Neural cell (in vitro differentiated cells): ENCODE measurements at regions not wholly inside any gene's neighbourhood (a gene's known extent, or its start where the extent isn't known, plus 50 kb on each side); places are given as distances from the start of the nearest gene placed in this dataset.

ENCODE experiments used
- H2AFZ ChIP-seq: fragments of 200-600, 300-800 bp; sonication (generic), shearing (Covaris generic); 2 replicates; pipeline ENCODE4 v1.6.0; 2014; ENCODE audit warnings: low read depth, mild to moderate bottlenecking, antibody characterized with exemption, low read length, moderate library complexity
- H3F3A ChIP-seq: fragments of 200-600 bp; shearing (Covaris generic); 2 replicates; pipeline ENCODE4 v1.6.1; 2016; ENCODE audit warnings: mild to moderate bottlenecking, moderate library complexity, mixed read lengths, antibody characterized with exemption, low read length; ENCODE audit not compliant: insufficient read depth, poor library complexity, severe bottlenecking
- H3K27ac ChIP-seq: fragments of 200-600, 300-800 bp; sonication (generic), shearing (Covaris generic); 2 replicates; pipeline ENCODE4 v1.5.1; 2014; ENCODE audit warnings: mild to moderate bottlenecking, low read length, moderate library complexity
- H3K27me3 ChIP-seq: fragments of 300-800, 200-600 bp; sonication (generic), shearing (Covaris generic); 2 replicates; pipeline ENCODE4 v1.6.0; 2014; ENCODE audit warnings: mild to moderate bottlenecking, low read depth, low read length, moderate library complexity; ENCODE audit not compliant: insufficient read depth
- H3K36me3 ChIP-seq: fragments of 300-800, 200-600 bp; sonication (generic), shearing (Covaris generic); 2 replicates; pipeline ENCODE4 v1.5.1; 2014; ENCODE audit warnings: mild to moderate bottlenecking, antibody characterized with exemption, low read length, moderate library complexity; ENCODE audit not compliant: insufficient read depth
- H3K4me2 ChIP-seq: fragments of 300-800, 200-600 bp; sonication (generic), shearing (Covaris generic); 2 replicates; pipeline ENCODE4 v1.6.0; 2014; ENCODE audit warnings: mild to moderate bottlenecking, low read length
- H3K4me3 ChIP-seq: fragments of 300-800, 200-600 bp; sonication (generic), shearing (Covaris generic); 2 replicates; pipeline ENCODE4 v1.5.1; 2014; ENCODE audit warnings: mild to moderate bottlenecking, low read length, moderate library complexity
- H3K79me2 ChIP-seq: fragments of 200-600 bp; shearing (Covaris generic); replicated peaks from 2 replicates; pipeline ENCODE4 v1.6.0; 2014; ENCODE audit warnings: mild to moderate bottlenecking, low read length, moderate library complexity; ENCODE audit not compliant: insufficient read depth
- H3K9ac ChIP-seq: fragments of 300-800, 200-600 bp; sonication (generic), shearing (Covaris generic); 2 replicates; pipeline ENCODE4 v1.6.1; 2016; ENCODE audit warnings: mild to moderate bottlenecking, low read length, mixed read lengths
- H3K9me2 ChIP-seq: fragments of 200-600 bp; shearing (Covaris generic); 2 replicates; pipeline ENCODE4 v1.6.1; 2016; ENCODE audit warnings: mild to moderate bottlenecking, low read length, mixed read lengths; ENCODE audit not compliant: insufficient read depth
- H3K9me3 ChIP-seq: fragments of 200-600, 300-800 bp; sonication (generic), shearing (Covaris generic); 2 replicates; pipeline ENCODE4 v1.6.1; 2016; ENCODE audit warnings: mild to moderate bottlenecking, mixed run types, low read length, moderate library complexity, mixed read lengths
- H4K20me1 ChIP-seq: fragments of 200-600 bp; shearing (Covaris generic); 2 replicates; pipeline ENCODE4 v1.6.1; 2016; ENCODE audit warnings: mild to moderate bottlenecking, mixed run types; ENCODE audit not compliant: insufficient read depth
- EP300 ChIP-seq: fragments of 450-650 bp; conservative IDR thresholded peaks from 2 replicates; pipeline ENCODE4 v1.6.1; 2014; ENCODE audit warnings: antibody characterized with exemption, mild to moderate bottlenecking, moderate library complexity; ENCODE audit not compliant: poor library complexity, severe bottlenecking
- EZH2 ChIP-seq: fragments of 200-600, 300-800 bp; shearing (Covaris generic), sonication (generic); IDR thresholded peaks from 2 replicates; pipeline ENCODE4 v1.6.1; 2014; ENCODE audit warnings: antibody characterized with exemption, low read length, borderline replicate concordance, mild to moderate bottlenecking; ENCODE audit not compliant: insufficient read depth, poor library complexity, severe bottlenecking
- MXI1 ChIP-seq: fragments of 450-650 bp; conservative IDR thresholded peaks from 2 replicates; pipeline ENCODE4 v1.6.1; 2014; ENCODE audit warnings: antibody characterized with exemption, mild to moderate bottlenecking; ENCODE audit not compliant: poor library complexity, severe bottlenecking
- POLR2AphosphoS5 ChIP-seq: IDR thresholded peaks from 2 replicates; pipeline ENCODE4 v1.6.1; 2012
- RAD21 ChIP-seq: fragments of 450-650 bp; conservative IDR thresholded peaks from 2 replicates; pipeline ENCODE4 v1.6.1; 2014; ENCODE audit warnings: antibody characterized with exemption, mild to moderate bottlenecking, moderate library complexity
- SMC3 ChIP-seq: fragments of 450-650 bp; conservative IDR thresholded peaks from 2 replicates; pipeline ENCODE4 v1.6.1; 2014; ENCODE audit warnings: antibody characterized with exemption, mild to moderate bottlenecking, moderate library complexity; ENCODE audit not compliant: poor library complexity
- TAF1 ChIP-seq: IDR thresholded peaks from 2 replicates; pipeline ENCODE4 v1.6.1; 2012; ENCODE audit warnings: low read depth
- TF ChIP-seq, protein P1 (sequence below): fragments of 450-650 bp; IDR thresholded peaks from 2 replicates; pipeline ENCODE4 v1.5.1; 2014; ENCODE audit warnings: antibody characterized with exemption, mild to moderate bottlenecking, moderate library complexity; ENCODE audit not compliant: poor library complexity, severe bottlenecking
- TF ChIP-seq, protein P2 (sequence below): IDR thresholded peaks from 2 replicates; pipeline ENCODE4 v1.6.1; 2012; ENCODE audit warnings: borderline replicate concordance

DNA sequence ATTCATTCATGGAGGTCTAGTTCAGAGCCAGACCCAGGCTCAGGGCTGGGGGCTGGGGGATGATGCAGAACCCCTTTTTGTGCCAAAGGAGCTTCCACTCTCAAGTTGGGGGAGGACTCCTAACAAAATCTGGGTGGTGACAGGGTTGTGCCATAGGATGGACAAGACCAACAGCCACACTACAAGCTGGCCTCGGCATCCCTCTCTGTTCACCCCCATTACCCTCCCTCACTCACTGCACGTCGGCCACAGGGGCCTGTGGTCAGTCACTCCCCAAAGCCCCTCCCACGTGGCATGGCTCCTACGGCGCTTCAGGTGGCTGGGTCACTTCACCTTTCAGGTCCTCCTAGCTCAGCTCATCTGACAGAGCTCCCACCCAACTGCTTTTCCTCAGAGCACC is 348.7 kb upstream of the ZMIZ1 start:
- Histone ChIP-seq H3K27ac (no peak overlapping the region), H4K20me1 (no peaks in the 10 kb centered on the region), H3K9me3 (no peaks in the 10 kb centered on the region), H3F3A (no peaks in the 10 kb centered on the region), H2AFZ (no peak overlapping the region), H3K36me3 (no peaks in the 10 kb centered on the region), H3K79me2 (no peaks in the 10 kb centered on the region), H3K9ac (no peak overlapping the region), H3K4me3 (no peak overlapping the region), H3K4me2 (no peak overlapping the region), H3K27me3 (no peaks in the 10 kb centered on the region), H3K9me2 (no peaks in the 10 kb centered on the region)
- TF ChIP-seq EZH2 (no peak), MXI1 (no peak), POLR2AphosphoS5 (no peak), RAD21 (no peak), TAF1 (no peak)
- TF ChIP-seq, protein P1, sequence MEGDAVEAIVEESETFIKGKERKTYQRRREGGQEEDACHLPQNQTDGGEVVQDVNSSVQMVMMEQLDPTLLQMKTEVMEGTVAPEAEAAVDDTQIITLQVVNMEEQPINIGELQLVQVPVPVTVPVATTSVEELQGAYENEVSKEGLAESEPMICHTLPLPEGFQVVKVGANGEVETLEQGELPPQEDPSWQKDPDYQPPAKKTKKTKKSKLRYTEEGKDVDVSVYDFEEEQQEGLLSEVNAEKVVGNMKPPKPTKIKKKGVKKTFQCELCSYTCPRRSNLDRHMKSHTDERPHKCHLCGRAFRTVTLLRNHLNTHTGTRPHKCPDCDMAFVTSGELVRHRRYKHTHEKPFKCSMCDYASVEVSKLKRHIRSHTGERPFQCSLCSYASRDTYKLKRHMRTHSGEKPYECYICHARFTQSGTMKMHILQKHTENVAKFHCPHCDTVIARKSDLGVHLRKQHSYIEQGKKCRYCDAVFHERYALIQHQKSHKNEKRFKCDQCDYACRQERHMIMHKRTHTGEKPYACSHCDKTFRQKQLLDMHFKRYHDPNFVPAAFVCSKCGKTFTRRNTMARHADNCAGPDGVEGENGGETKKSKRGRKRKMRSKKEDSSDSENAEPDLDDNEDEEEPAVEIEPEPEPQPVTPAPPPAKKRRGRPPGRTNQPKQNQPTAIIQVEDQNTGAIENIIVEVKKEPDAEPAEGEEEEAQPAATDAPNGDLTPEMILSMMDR: no peak
- TF ChIP-seq, protein P2, sequence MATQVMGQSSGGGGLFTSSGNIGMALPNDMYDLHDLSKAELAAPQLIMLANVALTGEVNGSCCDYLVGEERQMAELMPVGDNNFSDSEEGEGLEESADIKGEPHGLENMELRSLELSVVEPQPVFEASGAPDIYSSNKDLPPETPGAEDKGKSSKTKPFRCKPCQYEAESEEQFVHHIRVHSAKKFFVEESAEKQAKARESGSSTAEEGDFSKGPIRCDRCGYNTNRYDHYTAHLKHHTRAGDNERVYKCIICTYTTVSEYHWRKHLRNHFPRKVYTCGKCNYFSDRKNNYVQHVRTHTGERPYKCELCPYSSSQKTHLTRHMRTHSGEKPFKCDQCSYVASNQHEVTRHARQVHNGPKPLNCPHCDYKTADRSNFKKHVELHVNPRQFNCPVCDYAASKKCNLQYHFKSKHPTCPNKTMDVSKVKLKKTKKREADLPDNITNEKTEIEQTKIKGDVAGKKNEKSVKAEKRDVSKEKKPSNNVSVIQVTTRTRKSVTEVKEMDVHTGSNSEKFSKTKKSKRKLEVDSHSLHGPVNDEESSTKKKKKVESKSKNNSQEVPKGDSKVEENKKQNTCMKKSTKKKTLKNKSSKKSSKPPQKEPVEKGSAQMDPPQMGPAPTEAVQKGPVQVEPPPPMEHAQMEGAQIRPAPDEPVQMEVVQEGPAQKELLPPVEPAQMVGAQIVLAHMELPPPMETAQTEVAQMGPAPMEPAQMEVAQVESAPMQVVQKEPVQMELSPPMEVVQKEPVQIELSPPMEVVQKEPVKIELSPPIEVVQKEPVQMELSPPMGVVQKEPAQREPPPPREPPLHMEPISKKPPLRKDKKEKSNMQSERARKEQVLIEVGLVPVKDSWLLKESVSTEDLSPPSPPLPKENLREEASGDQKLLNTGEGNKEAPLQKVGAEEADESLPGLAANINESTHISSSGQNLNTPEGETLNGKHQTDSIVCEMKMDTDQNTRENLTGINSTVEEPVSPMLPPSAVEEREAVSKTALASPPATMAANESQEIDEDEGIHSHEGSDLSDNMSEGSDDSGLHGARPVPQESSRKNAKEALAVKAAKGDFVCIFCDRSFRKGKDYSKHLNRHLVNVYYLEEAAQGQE: no peak

DNA sequence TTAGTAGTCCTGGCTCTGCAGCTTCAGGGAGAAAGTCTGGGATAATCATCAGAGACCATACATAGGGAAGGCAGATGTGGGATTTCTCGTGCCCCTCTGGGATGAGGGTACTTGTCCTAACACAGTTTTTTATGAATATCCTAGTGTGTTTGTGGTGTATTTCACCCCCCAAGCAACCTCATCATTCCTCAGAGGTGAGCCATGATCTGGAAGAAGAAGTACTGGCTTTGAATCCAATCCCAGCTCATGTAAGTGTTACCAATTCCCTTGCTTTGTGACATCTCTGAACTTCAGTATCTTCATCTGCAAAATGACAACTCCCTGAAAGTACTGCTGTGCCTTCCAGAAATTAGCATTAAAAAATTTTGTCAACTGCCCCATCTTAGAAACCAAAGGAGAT is 347.5 kb upstream of the ZMIZ1 start:
- Histone ChIP-seq H3K27me3 (no peaks in the 10 kb centered on the region), H3K9me2 (no peaks in the 10 kb centered on the region), H3K79me2 (no peaks in the 10 kb centered on the region), H4K20me1 (no peaks in the 10 kb centered on the region), H3K36me3 (no peaks in the 10 kb centered on the region), H2AFZ (no peak overlapping the region), H3K9me3 (no peaks in the 10 kb centered on the region), H3F3A (no peaks in the 10 kb centered on the region), H3K27ac (no peak overlapping the region), H3K4me3 (no peak overlapping the region), H3K9ac (no peak overlapping the region), H3K4me2 (no peak overlapping the region)
- TF ChIP-seq RAD21 (no peak), SMC3 (no peak), EZH2 (no peak), TAF1 (no peak), EP300 (no peak), MXI1 (no peak), POLR2AphosphoS5 (no peak)
- TF ChIP-seq, protein P2: no peak
- TF ChIP-seq, protein P1: no peak
